AG08395 (cell line): ENCODE measurements at regions not wholly inside any gene's neighbourhood (a gene's known extent, or its start where the extent isn't known, plus 50 kb on each side); places are given as distances from the start of the nearest gene placed in this dataset.
"Not testable (repeated sequence)": the region's sequence is repeated elsewhere in the genome, so short reads cannot be mapped to it uniquely, and the experiment has no call there.

Experiments used
- DNase-seq: peaks from one replicate; pipeline ENCODE4 v3.0.0; 2012; ENCODE audit warnings: mixed read lengths, low spot score

DNA sequence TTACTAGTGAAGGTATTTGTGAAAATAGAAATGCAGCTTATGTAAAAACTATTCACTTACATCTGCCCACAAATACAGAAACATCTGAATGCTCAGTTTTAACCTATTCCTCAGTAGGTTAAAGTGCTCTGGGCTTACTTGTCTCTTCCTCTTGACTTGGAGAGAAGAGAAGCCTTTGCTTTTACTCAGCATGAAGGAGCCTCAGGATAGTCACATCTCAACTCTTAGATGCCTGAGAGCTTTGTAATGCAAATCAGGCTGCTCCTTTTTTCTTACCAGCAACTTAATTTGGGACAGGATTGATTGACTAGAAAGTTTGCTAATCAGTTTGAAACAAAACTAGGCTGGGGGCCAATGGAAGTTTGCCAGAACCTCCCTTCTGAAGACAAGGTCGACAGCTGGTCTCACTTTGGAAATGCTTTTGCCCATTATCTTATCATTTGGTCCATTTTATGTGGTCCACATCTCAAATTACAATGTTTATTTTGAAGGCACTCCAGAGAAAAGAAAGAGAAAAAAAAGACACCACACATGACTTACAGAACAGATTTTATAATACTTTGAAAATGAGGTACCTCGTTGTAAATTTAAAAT is 274.9 kb upstream of the FRG1 start:
- DNase-seq = not testable (repeated sequence)

- not testable (repeated sequence) for DNase-seq
Measured at GRCh38 chr4:189667386-189667785, 273.3 kb upstream of the FRG1 start.

GRCh38 chr4:189697675-189698245 is 242.9 kb upstream of the FRG1 start:
- not testable (repeated sequence) for DNase-seq

GRCh38 chr4:189703000-189703399 is 237.7 kb upstream of the FRG1 start:
- not testable (repeated sequence) for DNase-seq

- DNase-seq = not testable (repeated sequence)
Measured at GRCh38 chr4:189706821-189707220, 233.9 kb upstream of the FRG1 start.

GRCh38 chr4:189707227-189707626 is 233.4 kb upstream of the FRG1 start:
- DNase-seq = not testable (repeated sequence)

DNA sequence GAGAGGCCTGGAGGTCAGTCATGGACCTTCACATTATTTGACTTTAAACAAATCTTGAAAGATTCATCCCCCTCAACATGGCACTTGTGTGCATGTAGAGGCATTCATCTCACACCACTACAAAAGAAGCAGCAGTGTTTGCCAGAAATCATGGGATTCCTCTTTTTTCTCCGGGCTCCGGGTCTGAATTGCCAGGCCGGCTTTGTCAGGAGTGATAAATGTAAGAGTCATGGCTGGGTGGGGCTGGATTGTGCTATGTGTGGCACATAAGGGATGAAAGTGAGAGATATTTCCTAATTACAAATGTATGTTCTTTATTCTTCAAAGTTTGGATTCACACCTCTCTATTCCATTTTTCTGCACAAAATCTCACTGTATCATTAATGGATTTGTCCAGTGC is 228.7 kb upstream of the FRG1 start:
- DNase-seq = not testable (repeated sequence)

GRCh38 chr4:189721016-189721993 is 219.4 kb upstream of the FRG1 start:
- DNase-seq = not testable (repeated sequence)

DNA sequence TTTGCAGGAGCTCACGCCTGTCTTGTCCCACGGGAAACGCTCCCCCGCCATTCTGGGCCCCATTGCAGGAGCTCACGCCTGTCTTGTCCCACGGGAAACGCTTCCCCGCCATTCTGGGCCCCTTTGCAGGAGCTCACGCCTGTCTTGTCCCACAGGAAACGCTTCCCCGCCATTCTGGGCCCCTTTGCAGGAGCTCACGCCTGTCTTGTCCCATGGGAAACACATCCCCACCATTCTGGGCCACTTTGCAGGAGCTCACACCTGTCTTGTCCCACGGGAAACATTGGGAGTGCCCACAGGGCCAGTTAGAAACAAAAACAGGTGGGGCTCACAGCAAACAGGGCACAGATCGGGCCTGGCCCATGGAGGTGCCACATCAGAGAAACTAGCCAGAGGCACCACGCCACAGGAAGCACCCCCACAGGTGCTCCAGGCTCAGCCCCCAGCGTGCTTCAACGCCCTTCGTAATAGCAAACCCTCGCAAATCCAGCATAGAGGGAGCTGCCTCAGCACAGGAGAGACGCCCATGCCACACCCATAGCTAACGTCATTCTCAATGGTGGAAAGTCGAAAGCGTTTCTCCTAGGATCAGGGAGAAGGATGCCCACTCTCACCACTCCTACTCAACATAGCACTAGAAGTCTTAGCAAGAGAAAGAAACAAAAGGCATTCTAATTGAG is 218.2 kb upstream of the FRG1 start:
- DNase-seq = not testable (repeated sequence)

DNA sequence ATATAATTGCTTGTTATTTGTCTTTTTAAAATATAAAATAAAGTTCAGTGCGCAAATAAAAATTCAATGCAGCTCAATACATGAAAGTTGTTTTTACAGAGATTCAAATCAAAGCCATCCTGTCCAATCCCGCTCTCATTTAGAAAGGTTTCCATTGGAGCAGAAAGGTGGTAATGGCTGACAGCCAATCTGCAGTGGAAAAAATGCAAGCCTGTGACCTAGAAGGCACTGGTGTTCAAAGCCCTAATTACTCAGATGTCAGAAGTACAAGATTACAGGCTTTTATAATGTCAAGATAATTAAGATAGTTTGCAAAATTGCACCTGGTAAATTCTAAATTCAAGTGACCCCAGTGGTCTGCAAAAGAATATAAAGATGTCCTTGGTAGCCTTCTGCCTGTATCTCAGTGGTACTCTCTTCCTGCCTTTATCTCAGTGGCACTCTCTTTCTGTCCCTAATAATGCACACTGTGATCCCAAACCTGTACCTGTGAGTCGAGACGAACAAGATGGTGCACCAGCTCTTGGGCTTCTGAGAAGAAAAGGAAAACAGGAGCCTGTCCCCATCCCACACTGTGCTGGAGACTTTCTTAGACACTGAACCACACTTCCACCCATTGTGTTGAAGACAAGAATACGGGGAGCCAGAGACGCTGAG is 212.6 kb upstream of the FRG1 start:
- not testable (repeated sequence) for DNase-seq

DNA sequence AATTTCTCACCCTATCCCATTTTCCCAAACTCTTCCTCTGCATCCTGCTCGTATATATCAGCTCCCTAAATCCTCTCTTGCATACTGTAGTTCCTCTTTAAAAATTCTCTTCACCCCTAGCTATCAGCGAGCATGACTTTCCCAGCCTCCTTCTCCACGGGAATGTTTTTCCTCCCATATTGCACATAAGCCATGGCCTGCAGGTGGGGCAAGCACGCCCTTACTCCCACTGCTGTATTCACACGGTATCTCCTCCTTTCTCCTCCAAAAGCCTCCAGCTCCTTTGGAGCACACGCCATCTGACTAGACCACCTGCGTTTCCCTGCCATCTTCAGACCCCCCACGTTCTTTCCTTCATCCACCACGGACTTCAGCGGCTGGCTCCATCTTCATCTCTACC is 208.7 kb upstream of the FRG1 start:
- not testable (repeated sequence) for DNase-seq

DNA sequence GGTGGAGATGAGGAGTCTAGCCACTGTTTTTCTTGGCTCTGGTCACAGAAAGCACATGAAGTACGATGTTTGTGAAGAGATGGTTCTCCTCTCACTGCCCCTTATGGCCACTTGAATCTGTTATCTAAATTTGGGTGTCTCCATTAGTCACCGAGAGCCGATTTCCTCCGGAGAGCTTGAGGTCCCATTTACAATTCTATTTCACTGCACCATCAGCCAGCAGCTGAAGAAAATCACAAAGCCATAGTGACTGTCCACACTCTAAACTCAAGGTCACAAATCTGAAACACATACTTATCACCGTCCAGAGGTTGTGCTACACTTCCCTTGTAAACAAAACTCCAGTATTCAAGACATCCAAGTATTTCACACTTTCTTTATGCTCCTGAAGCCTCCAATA is 207.2 kb upstream of the FRG1 start:
- not testable (repeated sequence) for DNase-seq

GRCh38 chr4:189734648-189735267 is 205.9 kb upstream of the FRG1 start:
- DNase-seq = not testable (repeated sequence)

DNA sequence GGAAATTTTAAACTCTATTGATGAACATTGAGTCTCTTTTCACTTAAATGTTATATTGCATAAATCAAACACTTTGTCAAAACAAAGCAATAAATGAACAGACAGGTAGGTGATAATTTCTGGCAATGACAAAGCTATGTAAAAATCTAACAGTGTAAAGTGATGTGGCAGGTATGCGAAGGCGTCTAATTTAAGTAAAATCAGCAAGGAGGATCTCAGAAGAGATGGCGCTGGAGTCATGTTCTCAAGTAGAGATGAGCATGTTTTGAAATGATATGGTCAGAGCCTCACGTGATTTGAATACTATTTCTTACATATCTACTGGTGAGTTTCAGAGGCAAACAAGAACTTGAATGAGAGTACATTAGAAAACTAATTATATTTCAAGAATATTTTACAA is 204.0 kb upstream of the FRG1 start:
- not testable (repeated sequence) for DNase-seq

DNA sequence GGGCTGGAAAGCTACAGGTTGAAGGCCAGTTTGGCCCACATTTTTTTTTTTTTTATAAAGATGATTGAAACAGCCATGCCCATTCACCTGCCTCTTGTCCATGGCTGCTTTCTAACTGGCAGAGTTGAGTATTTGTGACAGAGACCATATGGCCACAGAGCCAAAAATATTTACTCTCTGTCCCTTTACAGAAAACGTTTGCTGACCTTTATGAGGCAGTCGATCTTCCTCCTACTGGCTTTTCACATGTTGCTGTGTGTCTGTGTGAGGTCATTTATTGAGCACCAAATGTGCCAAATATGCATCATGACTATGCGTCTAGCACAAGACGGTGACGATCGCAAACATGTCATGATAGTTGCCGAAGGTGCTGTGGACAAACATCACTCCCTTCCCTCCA is 200.6 kb upstream of the FRG1 start:
- not testable (repeated sequence) for DNase-seq

DNA sequence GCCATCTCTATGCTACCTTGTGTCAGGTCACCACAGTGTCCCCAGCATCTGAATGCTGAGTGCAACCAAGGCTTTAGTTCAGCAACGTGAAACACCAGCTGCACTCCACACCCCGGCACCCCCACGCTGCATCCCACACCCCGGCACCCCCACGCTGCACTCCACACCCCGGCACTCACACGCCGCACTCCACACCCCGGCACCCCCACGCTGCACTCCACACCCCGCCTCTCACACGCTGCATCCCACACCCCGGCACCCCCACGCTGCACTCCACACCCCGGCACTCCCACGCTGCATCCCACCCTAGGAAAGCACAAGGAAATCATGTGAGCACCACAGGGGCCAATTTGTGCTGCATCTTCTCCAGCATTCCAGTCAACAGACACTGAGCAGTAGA is 199.8 kb upstream of the FRG1 start:
- no peak for DNase-seq

DNA sequence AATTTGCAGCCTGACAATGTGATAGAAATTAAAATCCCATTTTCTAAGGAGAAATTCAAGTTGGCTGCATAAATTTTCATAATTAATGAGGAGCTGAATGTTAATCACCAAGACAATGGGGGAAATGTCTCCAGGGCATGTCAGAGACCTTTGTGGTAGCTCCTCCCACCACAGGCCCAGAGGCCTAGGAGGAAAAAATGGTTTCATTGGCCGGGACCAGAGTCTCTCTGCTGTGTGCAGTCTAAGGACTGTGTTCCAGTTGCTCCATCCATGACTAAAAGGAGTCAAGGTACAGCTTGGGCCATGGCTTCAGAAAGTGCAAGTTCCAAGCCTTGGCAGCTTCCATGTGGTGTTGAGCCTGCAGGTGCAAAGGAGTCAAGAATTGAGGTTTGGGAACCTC is 187.6 kb upstream of the FRG1 start:
- DNase-seq = not testable (repeated sequence)

GRCh38 chr4:189763583-189763982 is 177.1 kb upstream of the FRG1 start:
- no peak for DNase-seq

- DNase-seq = no peak
Measured at GRCh38 chr4:189765301-189765700, 175.4 kb upstream of the FRG1 start.

DNA sequence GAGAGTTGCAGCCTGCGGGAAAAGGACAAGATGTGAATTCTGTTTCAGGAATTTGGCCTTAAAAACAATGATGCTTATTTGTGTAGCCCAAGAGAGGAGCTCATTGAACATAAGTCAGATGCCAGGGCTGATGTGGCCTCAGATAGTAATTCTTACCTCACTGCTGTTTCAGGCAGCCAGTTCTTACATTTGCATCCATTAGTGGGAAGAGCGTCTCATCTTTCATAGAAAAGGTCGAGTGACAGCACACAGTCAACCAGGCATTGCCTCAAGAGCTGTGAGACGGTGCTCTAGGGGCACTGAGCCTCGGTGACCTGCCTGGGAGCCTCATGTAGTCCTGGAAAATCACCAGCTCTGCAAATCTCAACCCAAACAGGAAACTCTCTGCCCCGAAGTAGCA is 174.9 kb upstream of the FRG1 start:
- no peak for DNase-seq

DNA sequence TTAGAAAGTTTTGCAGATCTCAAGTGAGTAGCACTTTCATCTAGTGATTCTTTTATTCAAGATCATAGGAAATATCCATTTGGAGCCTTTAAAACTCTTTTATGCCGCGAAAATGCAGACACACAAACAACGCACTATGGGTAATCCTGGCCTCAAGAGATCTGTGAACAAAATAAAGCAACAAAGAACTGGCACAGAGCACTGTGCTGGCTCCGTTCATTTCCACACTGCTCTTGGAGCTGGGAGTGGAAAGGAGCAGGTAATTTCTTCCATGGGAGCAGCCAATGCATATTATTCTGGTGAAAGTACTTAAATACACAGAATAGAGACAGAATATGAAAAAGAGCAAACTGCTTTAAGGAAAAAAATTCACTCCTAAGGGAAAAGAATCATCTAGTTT is 172.7 kb upstream of the FRG1 start:
- DNase-seq = no peak
